ENCODE measurements at regions not wholly inside any gene's neighbourhood (a gene's known extent, or its start where the extent isn't known, plus 50 kb on each side); places are given as distances from the start of the nearest gene placed in this dataset.

DNA sequence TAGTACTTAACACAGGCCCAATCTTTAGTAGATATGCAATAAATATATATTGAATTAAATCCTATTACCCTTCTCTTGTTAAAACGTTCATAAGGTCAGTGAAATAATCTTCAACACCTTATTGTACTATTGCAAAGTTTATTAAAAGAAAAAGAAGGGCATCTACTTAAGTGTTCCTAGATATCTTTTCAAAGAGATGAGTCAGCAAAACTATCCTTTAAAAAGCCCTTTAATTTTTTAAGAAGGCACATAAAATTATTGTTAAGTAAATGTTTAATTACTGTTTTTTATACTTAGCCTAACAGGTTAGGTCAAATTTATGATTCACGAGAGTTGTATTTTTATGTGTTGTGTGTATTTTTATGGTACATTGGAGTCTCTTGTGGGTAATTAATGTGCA lies 77.3 kb upstream of the PPP1R2C start:
- H3K9me3 Mint-ChIP-seq, result peaks cover 12% of the 10 kb centered on the region
- peaks cover 9% of the 10 kb centered on the region for H3K4me1 Mint-ChIP-seq
- H3K27me3 Mint-ChIP-seq (ENCODE audit: low read depth), result no peaks in the 10 kb centered on the region
- TF ChIP-seq, protein P1, sequence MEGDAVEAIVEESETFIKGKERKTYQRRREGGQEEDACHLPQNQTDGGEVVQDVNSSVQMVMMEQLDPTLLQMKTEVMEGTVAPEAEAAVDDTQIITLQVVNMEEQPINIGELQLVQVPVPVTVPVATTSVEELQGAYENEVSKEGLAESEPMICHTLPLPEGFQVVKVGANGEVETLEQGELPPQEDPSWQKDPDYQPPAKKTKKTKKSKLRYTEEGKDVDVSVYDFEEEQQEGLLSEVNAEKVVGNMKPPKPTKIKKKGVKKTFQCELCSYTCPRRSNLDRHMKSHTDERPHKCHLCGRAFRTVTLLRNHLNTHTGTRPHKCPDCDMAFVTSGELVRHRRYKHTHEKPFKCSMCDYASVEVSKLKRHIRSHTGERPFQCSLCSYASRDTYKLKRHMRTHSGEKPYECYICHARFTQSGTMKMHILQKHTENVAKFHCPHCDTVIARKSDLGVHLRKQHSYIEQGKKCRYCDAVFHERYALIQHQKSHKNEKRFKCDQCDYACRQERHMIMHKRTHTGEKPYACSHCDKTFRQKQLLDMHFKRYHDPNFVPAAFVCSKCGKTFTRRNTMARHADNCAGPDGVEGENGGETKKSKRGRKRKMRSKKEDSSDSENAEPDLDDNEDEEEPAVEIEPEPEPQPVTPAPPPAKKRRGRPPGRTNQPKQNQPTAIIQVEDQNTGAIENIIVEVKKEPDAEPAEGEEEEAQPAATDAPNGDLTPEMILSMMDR (IDR thresholded peaks at IDR 0.05; ENCODE audit: unreplicated experiment), result no peak
- H3K27ac Mint-ChIP-seq, result no peak overlapping the region
- no peak for DNase-seq (ENCODE audit: low spot score in 2 of 2, unreplicated experiment in 2 of 2)
- H3K4me3 Mint-ChIP-seq, result no peak overlapping the region
- H3K36me3 Mint-ChIP-seq, result no peaks in the 10 kb centered on the region

DNA sequence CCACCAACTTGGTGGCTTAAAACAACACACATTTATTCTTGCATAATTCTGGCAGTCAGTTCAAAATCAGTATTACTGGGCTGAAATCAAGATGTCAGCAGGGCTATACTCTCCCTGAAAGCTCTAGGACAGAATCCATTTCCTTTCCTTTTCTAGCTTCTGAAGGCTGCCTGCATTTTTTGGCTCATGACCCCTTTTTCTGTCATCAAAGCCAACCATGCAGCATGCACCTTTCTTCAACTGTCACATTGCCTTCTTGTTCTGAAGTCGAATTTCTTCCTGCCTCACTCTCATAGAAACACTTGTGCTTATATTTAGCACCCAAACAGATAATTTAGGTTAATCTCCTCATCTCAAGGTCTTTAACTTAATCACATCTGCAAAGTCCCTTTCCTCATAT lies 79.8 kb upstream of the PPP1R2C start:
- Mint-ChIP-seq H3K27ac (no peak overlapping the region), H3K9me3 (peaks cover 12% of the 10 kb centered on the region), H3K27me3 (ENCODE audit: low read depth) (no peaks in the 10 kb centered on the region), H3K4me1 (peaks cover 9% of the 10 kb centered on the region), H3K4me3 (no peak overlapping the region), H3K36me3 (no peaks in the 10 kb centered on the region)
- TF ChIP-seq, protein P1 (IDR thresholded peaks at IDR 0.05; ENCODE audit: unreplicated experiment), result no peak
- no peak for DNase-seq (ENCODE audit: low spot score in 2 of 2, unreplicated experiment in 2 of 2)

DNA sequence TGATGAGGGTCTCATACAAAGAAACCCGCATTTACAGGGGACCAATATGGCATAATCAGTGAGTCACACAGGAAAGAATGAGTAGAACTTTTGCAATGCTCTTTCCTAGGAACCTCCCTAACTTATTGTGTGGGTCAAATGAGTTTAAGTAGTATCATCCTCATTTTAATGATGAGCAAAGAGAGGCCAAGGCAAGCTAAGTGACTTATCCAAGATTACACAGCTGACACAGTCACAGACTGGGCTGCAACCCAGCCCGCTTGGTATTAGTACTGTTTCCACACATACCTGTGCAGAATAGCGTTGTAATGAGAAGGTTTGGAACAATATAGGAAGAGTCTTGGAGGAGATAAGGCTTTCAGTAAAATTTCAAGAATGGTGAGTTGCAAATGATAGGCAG lies 91.0 kb upstream of the PPP1R2C start:
- H3K4me1 Mint-ChIP-seq, result no peaks in the 10 kb centered on the region
- no peak overlapping the region for H3K27ac Mint-ChIP-seq
- no peak for DNase-seq (ENCODE audit: low spot score in 2 of 2, unreplicated experiment in 2 of 2)
- H3K27me3 Mint-ChIP-seq (ENCODE audit: low read depth), result no peaks in the 10 kb centered on the region
- H3K9me3 Mint-ChIP-seq, result no peaks in the 10 kb centered on the region
- no peak overlapping the region for H3K4me3 Mint-ChIP-seq
- TF ChIP-seq, protein P1 (IDR thresholded peaks at IDR 0.05; ENCODE audit: unreplicated experiment), result no peak
- no peaks in the 10 kb centered on the region for H3K36me3 Mint-ChIP-seq

DNA sequence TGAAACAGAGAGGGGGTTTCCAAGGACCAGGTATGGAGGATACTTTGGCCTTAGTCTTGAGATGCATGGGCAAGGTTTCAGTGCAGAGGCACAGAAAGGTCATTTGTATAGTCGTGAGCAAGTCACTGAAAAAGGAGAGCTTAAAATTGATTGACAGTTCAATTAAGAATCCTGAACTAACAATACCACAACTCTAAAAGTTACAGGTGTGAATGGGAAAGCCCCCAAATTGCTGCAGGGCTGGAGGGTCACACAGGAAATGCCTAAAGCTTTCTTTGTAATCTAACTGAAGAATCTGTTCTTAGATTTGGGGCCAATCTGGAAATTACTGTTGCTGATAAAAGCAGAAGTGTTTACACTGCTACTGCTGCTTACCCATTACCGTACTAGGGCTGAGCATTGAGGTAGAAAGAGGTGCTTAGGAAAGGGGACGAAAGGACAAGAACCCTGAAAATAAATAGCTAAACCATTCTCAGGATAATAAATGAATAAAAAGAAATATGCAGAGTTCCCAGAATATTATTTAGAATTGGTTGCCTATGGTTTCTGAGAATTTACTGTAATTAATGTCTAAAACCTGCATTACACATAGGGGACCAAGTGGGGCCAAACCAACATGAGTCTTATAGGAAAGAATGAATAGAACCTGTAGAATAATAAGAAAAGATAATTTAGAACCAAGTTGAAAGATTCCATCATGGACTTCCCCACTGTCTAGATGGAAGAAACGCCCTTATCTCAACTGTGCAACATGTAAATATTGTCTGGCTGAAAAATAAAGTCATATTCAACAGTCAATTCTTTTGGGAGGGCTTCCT lies 91.9 kb upstream of the PPP1R2C start:
- Mint-ChIP-seq H3K4me1 (no peaks in the 10 kb centered on the region), H3K4me3 (no peak overlapping the region), H3K27me3 (ENCODE audit: low read depth) (no peaks in the 10 kb centered on the region), H3K9me3 (no peaks in the 10 kb centered on the region), H3K36me3 (no peaks in the 10 kb centered on the region), H3K27ac (no peak overlapping the region)
- TF ChIP-seq, protein P1 (IDR thresholded peaks at IDR 0.05; ENCODE audit: unreplicated experiment), result no peak
- no peak for DNase-seq (ENCODE audit: low spot score in 2 of 2, unreplicated experiment in 2 of 2)

DNA sequence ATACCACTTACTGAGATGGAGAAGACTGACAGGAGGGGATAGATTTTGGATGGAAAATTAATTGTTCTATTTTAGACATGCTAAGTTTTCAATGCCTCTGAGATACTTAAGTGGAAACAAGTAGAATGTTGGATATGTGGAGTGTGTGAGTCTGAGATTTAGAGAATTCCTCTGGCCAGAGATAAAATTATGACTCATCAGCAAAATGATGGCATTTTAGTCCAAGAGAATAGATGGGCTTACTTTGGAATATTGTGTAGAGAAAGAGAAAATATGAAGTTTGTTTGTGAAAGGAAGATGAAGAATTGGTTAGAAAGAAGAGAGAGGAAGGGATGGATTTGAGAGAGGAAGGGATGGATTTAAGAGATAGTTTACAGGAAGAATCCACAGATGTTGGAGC lies 108.6 kb upstream of the PPP1R2C start:
- no peak for DNase-seq (ENCODE audit: low spot score in 2 of 2, unreplicated experiment in 2 of 2)
- peaks cover 7% of the 10 kb centered on the region for H3K4me1 Mint-ChIP-seq
- H3K36me3 Mint-ChIP-seq, result no peaks in the 10 kb centered on the region
- H3K4me3 Mint-ChIP-seq, result no peak overlapping the region
- H3K27me3 Mint-ChIP-seq (ENCODE audit: low read depth), result no peaks in the 10 kb centered on the region
- peaks cover 14% of the 10 kb centered on the region for H3K9me3 Mint-ChIP-seq
- no peak overlapping the region for H3K27ac Mint-ChIP-seq
- TF ChIP-seq, protein P1 (IDR thresholded peaks at IDR 0.05; ENCODE audit: unreplicated experiment), result no peak
